ENCODE measurements at regions not wholly inside any gene's neighbourhood (a gene's known extent, or its start where the extent isn't known, plus 50 kb on each side); places are given as distances from the start of the nearest gene placed in this dataset.

DNA sequence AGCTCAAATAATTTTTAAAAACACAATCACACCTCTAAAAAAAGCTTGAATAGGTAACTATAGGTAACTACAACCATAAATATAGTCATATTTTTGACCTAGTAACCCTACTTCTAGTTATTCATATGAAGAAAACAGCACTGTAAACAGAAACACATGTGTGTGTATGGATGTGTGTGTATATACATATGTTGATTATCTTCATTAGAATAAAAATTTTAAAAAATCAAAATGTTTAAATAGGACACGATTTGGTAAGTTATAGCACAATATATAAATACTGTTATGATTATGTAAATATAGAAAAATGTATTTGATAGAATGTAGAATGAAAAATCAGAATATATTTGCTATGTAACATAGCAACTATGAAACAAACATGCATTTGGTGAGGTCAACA is 258.1 kb upstream of the GK2 start:
- POLR2A ChIA-PET = no interaction called here
- intact Hi-C loops (cut with micrococcal nuclease) = no loop called here

More for the DNA sequence above, 258.1 kb upstream of the GK2 start:
- no peak for FAIRE-seq
- DNase-seq (ENCODE audit: low read depth, low spot score) = no peak
- BruUV-seq (replicated peaks) = no TSS peak
- dilution Hi-C loops (cut with MboI; ENCODE audit: extremely low pct_ligation_motif_present, low sequenced_read_pairs) = no loop called here
- no peaks in the 10 kb centered on the region for H3K4me1 ChIP-seq (ENCODE audit: control insufficient read depth, extremely low read depth, insufficient read depth, low read length)
- CTCF ChIA-PET = no interaction called here
- H3K4me2 ChIP-seq (ENCODE audit: insufficient read depth, low read length) = no peak overlapping the region
- no peaks in the 10 kb centered on the region for H3K9me1 ChIP-seq (replicated peaks; ENCODE audit: control insufficient read depth, extremely low read depth, insufficient read depth, low read length)
- no peaks in the 10 kb centered on the region for H3K36me3 ChIP-seq (ENCODE audit: control insufficient read depth in 2 of 2, extremely low read depth in 1 of 2, insufficient read depth in 2 of 2, low read length in 2 of 2)
- no peaks in the 10 kb centered on the region for H4K20me1 ChIP-seq (replicated peaks; ENCODE audit: control insufficient read depth, extremely low read depth, insufficient read depth, low read length)
- TF ChIP-seq JUN (IDR thresholded peaks at IDR 0.05; ENCODE audit: borderline replicate concordance, insufficient read depth, insufficient read length, low read depth) (no peak), POLR2AphosphoS5 (IDR thresholded peaks at IDR 0.05; ENCODE audit: insufficient read depth, low read depth, low read length) (no peak), POLR2A (IDR thresholded peaks at IDR 0.05; ENCODE audit: low read depth, low read length) (no peak), FOS (IDR thresholded peaks at IDR 0.05; ENCODE audit: borderline replicate concordance, insufficient read depth, low read length) (no peak), MYC (IDR thresholded peaks at IDR 0.05; ENCODE audit: low read depth, low read length) (no peak), GATA2 (IDR thresholded peaks at IDR 0.05; ENCODE audit: insufficient read depth, insufficient read length, low read depth, low read length) (no peak), EZH2 (IDR thresholded peaks at IDR 0.05; ENCODE audit: borderline replicate concordance, low read depth, low read length, severe bottlenecking) (no peak)
- TF ChIP-seq, protein P1, sequence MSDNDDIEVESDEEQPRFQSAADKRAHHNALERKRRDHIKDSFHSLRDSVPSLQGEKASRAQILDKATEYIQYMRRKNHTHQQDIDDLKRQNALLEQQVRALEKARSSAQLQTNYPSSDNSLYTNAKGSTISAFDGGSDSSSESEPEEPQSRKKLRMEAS (IDR thresholded peaks at IDR 0.05; ENCODE audit: insufficient read depth, insufficient read length) = no peak
- TF ChIP-seq, protein P2, sequence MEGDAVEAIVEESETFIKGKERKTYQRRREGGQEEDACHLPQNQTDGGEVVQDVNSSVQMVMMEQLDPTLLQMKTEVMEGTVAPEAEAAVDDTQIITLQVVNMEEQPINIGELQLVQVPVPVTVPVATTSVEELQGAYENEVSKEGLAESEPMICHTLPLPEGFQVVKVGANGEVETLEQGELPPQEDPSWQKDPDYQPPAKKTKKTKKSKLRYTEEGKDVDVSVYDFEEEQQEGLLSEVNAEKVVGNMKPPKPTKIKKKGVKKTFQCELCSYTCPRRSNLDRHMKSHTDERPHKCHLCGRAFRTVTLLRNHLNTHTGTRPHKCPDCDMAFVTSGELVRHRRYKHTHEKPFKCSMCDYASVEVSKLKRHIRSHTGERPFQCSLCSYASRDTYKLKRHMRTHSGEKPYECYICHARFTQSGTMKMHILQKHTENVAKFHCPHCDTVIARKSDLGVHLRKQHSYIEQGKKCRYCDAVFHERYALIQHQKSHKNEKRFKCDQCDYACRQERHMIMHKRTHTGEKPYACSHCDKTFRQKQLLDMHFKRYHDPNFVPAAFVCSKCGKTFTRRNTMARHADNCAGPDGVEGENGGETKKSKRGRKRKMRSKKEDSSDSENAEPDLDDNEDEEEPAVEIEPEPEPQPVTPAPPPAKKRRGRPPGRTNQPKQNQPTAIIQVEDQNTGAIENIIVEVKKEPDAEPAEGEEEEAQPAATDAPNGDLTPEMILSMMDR (IDR thresholded peaks at IDR 0.05; ENCODE audit: extremely low read depth in 1 of 2, insufficient read depth in 1 of 2, low read depth in 1 of 2, low read length in 2 of 2) = no peak
- no peak overlapping the region for H2AFZ ChIP-seq (ENCODE audit: low read depth, low read length)
- H3K9ac ChIP-seq (replicated peaks; ENCODE audit: extremely low read depth, insufficient read depth, low read length) = no peak overlapping the region
- no peak overlapping the region for H3K4me3 ChIP-seq (replicated peaks in 1 of 3; ENCODE audit: insufficient read depth in 1 of 3, low read depth in 1 of 3, low read length in 3 of 3)
- H3K79me2 ChIP-seq (ENCODE audit: control insufficient read depth, insufficient read depth, low read length) = no peaks in the 10 kb centered on the region
- H3K27ac ChIP-seq (ENCODE audit: insufficient read depth, low read depth, low read length) = no peak overlapping the region
- H3K27me3 ChIP-seq (ENCODE audit: control insufficient read depth in 2 of 2, insufficient read depth in 2 of 2, low read length in 2 of 2) = no peaks in the 10 kb centered on the region
- H3K9me3 ChIP-seq (replicated peaks; ENCODE audit: control insufficient read depth, insufficient read depth, low read length) = no peaks in the 10 kb centered on the region
